Neural cell (in vitro differentiated cells): ENCODE measurements at regions not wholly inside any gene's neighbourhood (a gene's known extent, or its start where the extent isn't known, plus 50 kb on each side); places are given as distances from the start of the nearest gene placed in this dataset.

Experiments used
- H2AFZ ChIP-seq: fragments of 200-600, 300-800 bp; sonication (generic), shearing (Covaris generic); 2 replicates; pipeline ENCODE4 v1.6.0; 2014; ENCODE audit warnings: low read depth, mild to moderate bottlenecking, antibody characterized with exemption, low read length, moderate library complexity
- H3F3A ChIP-seq: fragments of 200-600 bp; shearing (Covaris generic); 2 replicates; pipeline ENCODE4 v1.6.1; 2016; ENCODE audit warnings: mild to moderate bottlenecking, moderate library complexity, mixed read lengths, antibody characterized with exemption, low read length; ENCODE audit not compliant: insufficient read depth, poor library complexity, severe bottlenecking
- H3K27ac ChIP-seq: fragments of 200-600, 300-800 bp; sonication (generic), shearing (Covaris generic); 2 replicates; pipeline ENCODE4 v1.5.1; 2014; ENCODE audit warnings: mild to moderate bottlenecking, low read length, moderate library complexity
- H3K27me3 ChIP-seq: fragments of 300-800, 200-600 bp; sonication (generic), shearing (Covaris generic); 2 replicates; pipeline ENCODE4 v1.6.0; 2014; ENCODE audit warnings: mild to moderate bottlenecking, low read depth, low read length, moderate library complexity; ENCODE audit not compliant: insufficient read depth
- H3K36me3 ChIP-seq: fragments of 300-800, 200-600 bp; sonication (generic), shearing (Covaris generic); 2 replicates; pipeline ENCODE4 v1.5.1; 2014; ENCODE audit warnings: mild to moderate bottlenecking, antibody characterized with exemption, low read length, moderate library complexity; ENCODE audit not compliant: insufficient read depth
- H3K4me2 ChIP-seq: fragments of 300-800, 200-600 bp; sonication (generic), shearing (Covaris generic); 2 replicates; pipeline ENCODE4 v1.6.0; 2014; ENCODE audit warnings: mild to moderate bottlenecking, low read length
- H3K4me3 ChIP-seq: fragments of 300-800, 200-600 bp; sonication (generic), shearing (Covaris generic); 2 replicates; pipeline ENCODE4 v1.5.1; 2014; ENCODE audit warnings: mild to moderate bottlenecking, low read length, moderate library complexity
- H3K79me2 ChIP-seq: fragments of 200-600 bp; shearing (Covaris generic); replicated peaks from 2 replicates; pipeline ENCODE4 v1.6.0; 2014; ENCODE audit warnings: mild to moderate bottlenecking, low read length, moderate library complexity; ENCODE audit not compliant: insufficient read depth
- H3K9ac ChIP-seq: fragments of 300-800, 200-600 bp; sonication (generic), shearing (Covaris generic); 2 replicates; pipeline ENCODE4 v1.6.1; 2016; ENCODE audit warnings: mild to moderate bottlenecking, low read length, mixed read lengths
- H3K9me2 ChIP-seq: fragments of 200-600 bp; shearing (Covaris generic); 2 replicates; pipeline ENCODE4 v1.6.1; 2016; ENCODE audit warnings: mild to moderate bottlenecking, low read length, mixed read lengths; ENCODE audit not compliant: insufficient read depth
- H3K9me3 ChIP-seq: fragments of 200-600, 300-800 bp; sonication (generic), shearing (Covaris generic); 2 replicates; pipeline ENCODE4 v1.6.1; 2016; ENCODE audit warnings: mild to moderate bottlenecking, mixed run types, low read length, moderate library complexity, mixed read lengths
- H4K20me1 ChIP-seq: fragments of 200-600 bp; shearing (Covaris generic); 2 replicates; pipeline ENCODE4 v1.6.1; 2016; ENCODE audit warnings: mild to moderate bottlenecking, mixed run types; ENCODE audit not compliant: insufficient read depth
- EP300 ChIP-seq: fragments of 450-650 bp; conservative IDR thresholded peaks from 2 replicates; pipeline ENCODE4 v1.6.1; 2014; ENCODE audit warnings: antibody characterized with exemption, mild to moderate bottlenecking, moderate library complexity; ENCODE audit not compliant: poor library complexity, severe bottlenecking
- MXI1 ChIP-seq: fragments of 450-650 bp; conservative IDR thresholded peaks from 2 replicates; pipeline ENCODE4 v1.6.1; 2014; ENCODE audit warnings: antibody characterized with exemption, mild to moderate bottlenecking; ENCODE audit not compliant: poor library complexity, severe bottlenecking
- POLR2AphosphoS5 ChIP-seq: IDR thresholded peaks from 2 replicates; pipeline ENCODE4 v1.6.1; 2012
- SMC3 ChIP-seq: fragments of 450-650 bp; conservative IDR thresholded peaks from 2 replicates; pipeline ENCODE4 v1.6.1; 2014; ENCODE audit warnings: antibody characterized with exemption, mild to moderate bottlenecking, moderate library complexity; ENCODE audit not compliant: poor library complexity
- TAF1 ChIP-seq: IDR thresholded peaks from 2 replicates; pipeline ENCODE4 v1.6.1; 2012; ENCODE audit warnings: low read depth
- TF ChIP-seq, protein P1 (sequence below): IDR thresholded peaks from 2 replicates; pipeline ENCODE4 v1.6.1; 2012; ENCODE audit warnings: borderline replicate concordance
- TF ChIP-seq, protein P2 (sequence below): fragments of 450-650 bp; IDR thresholded peaks from 2 replicates; pipeline ENCODE4 v1.5.1; 2014; ENCODE audit warnings: antibody characterized with exemption, mild to moderate bottlenecking, moderate library complexity; ENCODE audit not compliant: poor library complexity, severe bottlenecking

DNA sequence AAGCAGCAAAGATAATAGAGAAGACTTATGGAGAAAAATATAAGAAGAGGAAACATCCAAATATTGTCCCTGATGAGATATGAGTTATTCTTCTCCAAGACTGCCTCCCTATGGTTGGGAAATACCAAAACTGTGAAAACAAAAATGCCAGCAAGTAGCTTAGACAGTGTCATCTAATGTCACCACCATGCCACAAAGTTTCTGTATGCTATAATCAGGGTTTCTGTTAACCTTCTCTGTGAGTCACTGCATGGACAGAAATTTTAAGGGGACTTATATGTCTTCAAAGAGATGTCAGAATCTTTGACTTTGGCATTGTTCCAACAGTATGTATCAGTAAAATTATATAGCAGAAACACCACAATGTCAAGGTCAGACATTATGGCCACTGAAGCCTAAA, 222.6 kb downstream of the KDM5D start:
- no peak overlapping the region for H2AFZ ChIP-seq
- H3F3A ChIP-seq: no peaks in the 10 kb centered on the region
- H3K27me3 ChIP-seq: no peaks in the 10 kb centered on the region
- no peak overlapping the region for H3K4me2 ChIP-seq
- no peaks in the 10 kb centered on the region for H3K36me3 ChIP-seq
- H3K27ac ChIP-seq: no peak overlapping the region
- no peaks in the 10 kb centered on the region for H4K20me1 ChIP-seq
- no peak for TF ChIP-seq SMC3
- no peak for TF ChIP-seq MXI1
- TF ChIP-seq, protein P1, sequence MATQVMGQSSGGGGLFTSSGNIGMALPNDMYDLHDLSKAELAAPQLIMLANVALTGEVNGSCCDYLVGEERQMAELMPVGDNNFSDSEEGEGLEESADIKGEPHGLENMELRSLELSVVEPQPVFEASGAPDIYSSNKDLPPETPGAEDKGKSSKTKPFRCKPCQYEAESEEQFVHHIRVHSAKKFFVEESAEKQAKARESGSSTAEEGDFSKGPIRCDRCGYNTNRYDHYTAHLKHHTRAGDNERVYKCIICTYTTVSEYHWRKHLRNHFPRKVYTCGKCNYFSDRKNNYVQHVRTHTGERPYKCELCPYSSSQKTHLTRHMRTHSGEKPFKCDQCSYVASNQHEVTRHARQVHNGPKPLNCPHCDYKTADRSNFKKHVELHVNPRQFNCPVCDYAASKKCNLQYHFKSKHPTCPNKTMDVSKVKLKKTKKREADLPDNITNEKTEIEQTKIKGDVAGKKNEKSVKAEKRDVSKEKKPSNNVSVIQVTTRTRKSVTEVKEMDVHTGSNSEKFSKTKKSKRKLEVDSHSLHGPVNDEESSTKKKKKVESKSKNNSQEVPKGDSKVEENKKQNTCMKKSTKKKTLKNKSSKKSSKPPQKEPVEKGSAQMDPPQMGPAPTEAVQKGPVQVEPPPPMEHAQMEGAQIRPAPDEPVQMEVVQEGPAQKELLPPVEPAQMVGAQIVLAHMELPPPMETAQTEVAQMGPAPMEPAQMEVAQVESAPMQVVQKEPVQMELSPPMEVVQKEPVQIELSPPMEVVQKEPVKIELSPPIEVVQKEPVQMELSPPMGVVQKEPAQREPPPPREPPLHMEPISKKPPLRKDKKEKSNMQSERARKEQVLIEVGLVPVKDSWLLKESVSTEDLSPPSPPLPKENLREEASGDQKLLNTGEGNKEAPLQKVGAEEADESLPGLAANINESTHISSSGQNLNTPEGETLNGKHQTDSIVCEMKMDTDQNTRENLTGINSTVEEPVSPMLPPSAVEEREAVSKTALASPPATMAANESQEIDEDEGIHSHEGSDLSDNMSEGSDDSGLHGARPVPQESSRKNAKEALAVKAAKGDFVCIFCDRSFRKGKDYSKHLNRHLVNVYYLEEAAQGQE: no peak
- TF ChIP-seq, protein P2, sequence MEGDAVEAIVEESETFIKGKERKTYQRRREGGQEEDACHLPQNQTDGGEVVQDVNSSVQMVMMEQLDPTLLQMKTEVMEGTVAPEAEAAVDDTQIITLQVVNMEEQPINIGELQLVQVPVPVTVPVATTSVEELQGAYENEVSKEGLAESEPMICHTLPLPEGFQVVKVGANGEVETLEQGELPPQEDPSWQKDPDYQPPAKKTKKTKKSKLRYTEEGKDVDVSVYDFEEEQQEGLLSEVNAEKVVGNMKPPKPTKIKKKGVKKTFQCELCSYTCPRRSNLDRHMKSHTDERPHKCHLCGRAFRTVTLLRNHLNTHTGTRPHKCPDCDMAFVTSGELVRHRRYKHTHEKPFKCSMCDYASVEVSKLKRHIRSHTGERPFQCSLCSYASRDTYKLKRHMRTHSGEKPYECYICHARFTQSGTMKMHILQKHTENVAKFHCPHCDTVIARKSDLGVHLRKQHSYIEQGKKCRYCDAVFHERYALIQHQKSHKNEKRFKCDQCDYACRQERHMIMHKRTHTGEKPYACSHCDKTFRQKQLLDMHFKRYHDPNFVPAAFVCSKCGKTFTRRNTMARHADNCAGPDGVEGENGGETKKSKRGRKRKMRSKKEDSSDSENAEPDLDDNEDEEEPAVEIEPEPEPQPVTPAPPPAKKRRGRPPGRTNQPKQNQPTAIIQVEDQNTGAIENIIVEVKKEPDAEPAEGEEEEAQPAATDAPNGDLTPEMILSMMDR: no peak
- TF ChIP-seq EP300: no peak
- no peak for TF ChIP-seq POLR2AphosphoS5
- no peak for TF ChIP-seq TAF1
- no peaks in the 10 kb centered on the region for H3K9me3 ChIP-seq
- no peak overlapping the region for H3K4me3 ChIP-seq
- H3K79me2 ChIP-seq: no peaks in the 10 kb centered on the region
- no peaks in the 10 kb centered on the region for H3K9me2 ChIP-seq
- H3K9ac ChIP-seq: no peak overlapping the region

DNA sequence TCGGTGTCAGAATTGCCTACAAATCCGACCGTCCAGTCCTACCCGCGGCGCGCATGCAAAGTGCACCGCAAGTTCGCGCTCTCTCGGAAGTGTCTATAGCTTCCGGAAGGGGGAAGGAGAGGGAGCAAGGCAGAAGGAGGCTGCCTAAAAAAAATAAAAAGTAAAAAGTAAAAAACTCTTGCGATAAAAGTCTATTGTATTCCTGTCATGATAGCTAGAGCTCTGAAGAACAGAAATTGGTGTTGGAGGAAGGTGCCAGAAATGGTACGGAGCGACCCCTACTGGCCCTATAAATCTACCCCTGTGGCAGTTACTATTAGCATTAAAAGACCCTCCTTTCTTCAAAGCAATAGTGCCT, 241.5 kb downstream of the KDM5D start:
- Histone ChIP-seq H3K27ac (no peak overlapping the region), H3K79me2 (no peaks in the 10 kb centered on the region), H3K9me2 (no peaks in the 10 kb centered on the region), H3F3A (no peaks in the 10 kb centered on the region), H3K9me3 (no peaks in the 10 kb centered on the region), H3K36me3 (no peaks in the 10 kb centered on the region), H3K9ac (no peak overlapping the region), H3K4me3 (no peak overlapping the region), H3K27me3 (no peaks in the 10 kb centered on the region), H3K4me2 (no peak overlapping the region), H2AFZ (no peak overlapping the region), H4K20me1 (no peaks in the 10 kb centered on the region)
- TF ChIP-seq, protein P2: no peak
- TF ChIP-seq, protein P1: no peak
